8988T (cell line): ENCODE measurements at regions not wholly inside any gene's neighbourhood (a gene's known extent, or its start where the extent isn't known, plus 50 kb on each side); places are given as distances from the start of the nearest gene placed in this dataset.

Experiments used
- DNase-seq: peaks from one replicate; pipeline ENCODE4 v3.0.0; 2011

- no peak for DNase-seq
These were observed 418.7 kb downstream of the MTX2 start for GRCh38 chr2:176687944-176688343.

- DNase-seq, result no peak
These were observed 420.5 kb downstream of the MTX2 start for GRCh38 chr2:176689711-176690110.

GRCh38 chr2:176691471-176691870, 422.2 kb downstream of the MTX2 start:
- DNase-seq, result no peak

- no peak for DNase-seq
These were observed 423.3 kb downstream of the MTX2 start for GRCh38 chr2:176692533-176692932.

GRCh38 chr2:176699098-176699497, 429.9 kb downstream of the MTX2 start:
- DNase-seq, result no peak

DNA sequence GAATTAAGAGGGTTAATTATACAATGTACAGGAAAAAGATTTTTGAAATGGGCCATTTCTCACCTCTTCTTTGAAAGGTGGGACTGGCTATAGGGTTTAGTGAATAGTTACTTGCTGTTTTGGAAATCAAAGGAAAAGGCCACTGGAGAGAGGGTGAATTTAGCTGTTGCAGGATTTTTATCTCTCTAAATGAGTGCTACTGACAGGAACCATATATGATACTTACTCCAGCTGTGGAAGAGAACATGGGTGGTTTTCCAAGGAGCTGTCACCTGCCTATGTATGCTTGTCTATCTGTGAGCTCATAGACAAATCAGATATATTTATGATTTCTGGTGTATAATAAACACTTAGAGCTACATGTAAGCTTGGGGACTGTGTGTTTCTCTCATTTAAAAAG, 430.4 kb downstream of the MTX2 start:
- DNase-seq, result no peak

DNA sequence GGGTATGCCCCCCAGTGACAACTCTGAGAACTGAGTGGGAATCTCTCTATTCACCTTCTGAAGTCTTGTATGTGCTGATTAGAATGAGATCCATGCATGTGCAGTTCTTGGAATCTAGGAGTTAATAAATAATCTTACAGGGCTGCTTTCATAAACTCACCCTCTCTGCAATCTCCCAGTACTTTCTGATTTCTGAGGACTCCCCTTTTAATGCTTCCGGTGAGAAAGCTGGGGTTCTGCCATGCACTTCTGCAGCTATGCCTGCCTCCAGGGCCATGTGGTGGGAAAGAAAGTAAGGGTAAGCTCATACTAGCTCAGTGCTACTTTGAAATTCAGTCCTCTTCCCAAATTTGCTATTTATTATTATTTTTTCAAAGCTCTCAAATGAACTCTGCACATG, 432.9 kb downstream of the MTX2 start:
- DNase-seq, result no peak

GRCh38 chr2:176704282-176704858, 435.1 kb downstream of the MTX2 start:
- DNase-seq, result no peak

DNA sequence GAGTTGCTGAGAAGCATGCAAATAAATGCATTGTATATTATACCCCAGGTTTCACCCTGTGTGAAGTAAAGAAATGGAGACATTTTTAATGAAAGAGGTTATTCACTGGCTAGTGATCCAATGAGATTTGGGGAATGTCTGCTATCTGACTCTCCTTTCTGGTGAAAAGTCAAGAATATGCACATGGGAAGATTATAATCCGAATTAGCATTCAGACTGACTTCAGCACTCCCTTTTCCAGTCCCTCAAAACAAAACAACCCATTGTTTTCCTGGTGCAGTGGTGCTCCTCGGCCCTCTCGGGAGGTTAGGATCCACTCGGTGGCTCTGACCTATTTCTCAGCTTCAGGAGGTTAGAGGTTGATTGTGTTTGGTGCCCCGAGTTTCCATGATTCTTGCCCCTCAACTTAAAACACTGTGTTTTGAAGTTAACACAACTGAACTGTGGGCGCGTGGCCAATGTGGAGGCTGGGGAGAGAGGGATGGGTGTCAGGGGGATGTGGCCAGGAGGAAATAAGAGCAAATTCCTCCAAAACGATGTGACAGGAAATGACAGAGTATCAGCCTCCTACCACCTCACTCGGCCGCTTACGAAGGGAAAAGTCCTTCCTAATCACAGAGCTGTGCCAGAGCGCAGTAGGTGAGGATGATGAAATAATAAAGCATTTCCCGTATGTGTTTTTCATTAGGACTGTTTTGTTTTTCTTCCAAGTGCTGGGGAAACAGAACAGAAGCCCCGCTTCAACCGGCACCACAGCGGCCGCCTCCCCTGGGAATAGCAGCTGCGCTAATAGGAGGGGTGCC, 440.1 kb downstream of the MTX2 start:
- no peak for DNase-seq

DNA sequence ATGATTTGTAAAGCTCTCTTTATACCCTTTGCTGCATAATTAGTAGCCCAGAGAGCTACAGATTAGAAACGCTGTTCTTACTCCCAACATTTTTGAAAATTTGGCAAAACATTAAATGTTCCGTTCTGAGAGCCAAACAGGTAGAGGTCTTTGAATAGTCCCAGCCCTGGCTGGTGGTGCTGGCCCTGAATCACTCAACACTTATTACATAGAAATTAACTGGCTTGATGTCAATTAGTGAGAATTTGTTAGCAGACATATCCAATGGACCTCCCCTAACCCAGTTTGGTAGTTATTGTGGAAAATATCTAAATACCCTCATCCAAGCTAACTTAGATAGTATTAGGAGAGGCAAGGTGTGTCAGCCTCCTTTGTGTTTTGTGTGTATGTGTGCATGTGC, 440.7 kb downstream of the MTX2 start:
- DNase-seq, result no peak

- no peak for DNase-seq
These were observed 441.5 kb downstream of the MTX2 start for GRCh38 chr2:176710657-176711186.

DNA sequence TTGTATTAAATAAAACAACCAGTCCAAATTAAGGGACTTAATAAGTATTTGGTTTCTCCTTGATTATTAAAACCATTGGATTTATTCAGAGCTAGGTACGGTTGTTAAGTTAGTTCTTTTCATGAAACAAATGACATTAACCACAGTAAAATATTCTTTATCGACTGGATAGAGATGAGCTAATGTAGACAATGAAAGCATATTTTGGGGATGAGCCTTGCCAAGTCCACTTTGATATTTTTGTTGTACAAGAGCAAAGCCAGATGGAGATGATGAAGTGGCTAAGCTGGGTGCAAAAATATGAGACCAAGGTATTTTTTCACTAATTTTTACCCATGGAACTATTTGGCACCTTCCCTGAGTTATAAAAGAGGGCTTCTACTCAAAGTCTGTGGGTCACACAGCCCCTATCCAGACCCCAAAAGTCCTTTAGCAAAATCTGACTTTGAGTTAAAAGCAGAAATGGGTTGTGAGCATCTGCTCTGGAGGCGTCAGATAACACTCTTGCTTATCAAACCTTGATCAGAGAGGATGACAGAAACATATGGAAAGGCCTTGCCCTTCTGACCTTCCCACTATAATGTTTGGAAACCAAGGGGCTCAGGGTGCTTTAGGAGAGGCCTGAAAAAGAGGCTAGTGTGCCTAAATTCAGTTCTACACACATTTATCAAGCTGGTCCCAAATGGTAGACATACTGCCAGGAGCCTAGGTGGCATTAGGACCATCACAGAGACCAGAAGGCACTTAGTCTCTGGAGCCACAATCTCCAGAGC, 456.8 kb downstream of the MTX2 start:
- DNase-seq, result no peak

- DNase-seq, result no peak
These were observed 458.5 kb downstream of the MTX2 start for GRCh38 chr2:176727696-176728095.

- DNase-seq, result no peak
These were observed 460.7 kb downstream of the MTX2 start for GRCh38 chr2:176729706-176730569.

- DNase-seq, result no peak
These were observed 463.5 kb downstream of the MTX2 start for GRCh38 chr2:176732780-176733179.

GRCh38 chr2:176733698-176734430, 464.6 kb downstream of the MTX2 start:
- no peak for DNase-seq

DNA sequence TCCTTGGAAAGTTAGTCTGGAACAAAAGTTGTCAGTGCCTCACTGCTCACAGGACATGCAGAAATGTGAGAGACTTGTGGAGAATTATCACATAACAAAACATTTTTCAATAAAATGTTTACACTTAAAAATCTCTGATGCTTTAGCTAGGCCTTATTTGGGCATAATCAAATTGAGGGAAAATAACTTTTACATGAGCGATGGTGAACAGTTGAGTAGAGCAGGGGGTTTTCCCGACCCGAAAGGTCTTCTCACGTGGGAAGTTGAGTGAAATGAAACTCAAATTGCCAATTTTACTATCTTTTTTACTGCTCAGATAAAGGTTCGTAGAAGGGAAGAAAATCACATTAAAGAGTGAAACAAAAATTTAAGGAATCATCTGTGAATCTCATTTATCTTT, 465.6 kb downstream of the MTX2 start:
- DNase-seq, result no peak

DNA sequence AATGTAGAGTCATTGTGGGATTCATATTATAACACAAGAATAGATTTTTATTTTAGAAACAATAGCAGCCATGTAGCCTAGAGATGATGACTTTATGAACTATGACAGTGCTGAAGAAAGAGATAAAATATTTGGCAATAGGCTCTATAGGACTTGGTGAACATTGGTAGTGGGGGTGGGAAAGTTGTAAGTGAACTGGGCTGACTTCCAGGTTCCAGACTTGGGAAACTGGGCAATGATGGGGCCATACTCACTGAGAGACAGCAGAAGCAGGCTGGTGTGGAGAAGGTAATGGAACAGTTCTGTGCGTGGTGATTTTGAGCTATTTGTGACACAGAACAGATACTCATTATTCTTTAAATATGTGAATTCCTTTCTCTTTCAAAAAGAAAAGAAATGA, 470.3 kb upstream of the HNRNPA3 start:
- no peak for DNase-seq

- no peak for DNase-seq
These were observed 468.9 kb upstream of the HNRNPA3 start for GRCh38 chr2:176743671-176744070.

GRCh38 chr2:176744146-176744545, 468.4 kb upstream of the HNRNPA3 start:
- DNase-seq, result no peak

DNA sequence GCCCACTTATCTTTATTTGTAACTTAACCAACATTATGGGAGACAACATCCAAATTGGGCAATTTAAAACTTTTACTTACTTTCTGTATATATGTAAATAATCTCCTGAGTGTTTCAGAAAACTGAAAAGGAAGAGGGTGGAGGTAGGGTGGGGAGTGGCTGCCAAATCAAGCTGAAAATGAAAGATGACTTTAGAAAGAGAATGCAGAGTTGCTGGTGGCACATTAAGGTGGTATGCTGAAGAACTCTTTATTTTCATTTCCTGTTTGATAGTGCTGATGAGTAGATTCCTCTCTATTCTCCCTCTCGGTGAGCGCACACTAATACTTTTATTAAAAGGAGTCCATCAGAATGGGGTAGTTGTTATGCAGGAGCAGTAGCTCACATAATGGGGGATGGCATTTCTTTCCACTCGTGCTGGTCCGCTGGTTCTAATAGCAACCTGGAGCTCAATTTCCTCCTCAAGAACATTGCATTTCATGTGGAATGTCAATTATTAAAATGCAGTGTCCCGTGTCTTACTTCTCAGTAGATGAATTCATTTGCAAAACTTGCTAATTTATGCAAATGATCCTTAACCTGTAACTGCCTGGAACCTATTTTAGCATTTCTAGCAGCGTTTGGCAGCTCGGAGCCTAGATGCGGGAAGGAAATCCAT, 466.9 kb upstream of the HNRNPA3 start:
- DNase-seq, result no peak

GRCh38 chr2:176746411-176746810, 466.2 kb upstream of the HNRNPA3 start:
- DNase-seq, result no peak
